Astrocyte (in vitro differentiated cells and primary cell): ENCODE measurements at regions not wholly inside any gene's neighbourhood (a gene's known extent, or its start where the extent isn't known, plus 50 kb on each side); places are given as distances from the start of the nearest gene placed in this dataset.
"Not testable (repeated sequence)": the region's sequence is repeated elsewhere in the genome, so short reads cannot be mapped to it uniquely, and the experiment has no call there.

Source experiments
- CTCF ChIP-seq: IDR thresholded peaks from 2 replicates; pipeline ENCODE4 v1.5.1; 2011; ENCODE audit warnings: low read depth, mild to moderate bottlenecking, inconsistent platforms, low read length, moderate library complexity; ENCODE audit not compliant: insufficient read depth
- EZH2 ChIP-seq: IDR thresholded peaks from 2 replicates; pipeline ENCODE4 v1.6.1; 2012; ENCODE audit warnings: mild to moderate bottlenecking, low read length, inconsistent platforms; ENCODE audit not compliant: insufficient read depth

- not testable (repeated sequence) for TF ChIP-seq CTCF, EZH2
Observed at GRCh38 chr3:166500420-166500819, 663.2 kb upstream of the BCHE start.
